DOHH2 (cell line): ENCODE measurements at regions not wholly inside any gene's neighbourhood (a gene's known extent, or its start where the extent isn't known, plus 50 kb on each side); places are given as distances from the start of the nearest gene placed in this dataset.

Source experiments
- H3F3A ChIP-seq: fragments of 200-600 bp; sonication (generic), shearing (Covaris generic); 2 replicates; pipeline ENCODE4 v1.6.0; 2016; ENCODE audit warnings: antibody characterized with exemption, mild to moderate bottlenecking; ENCODE audit not compliant: control insufficient read depth, insufficient read depth
- H3K27ac ChIP-seq: fragments of 200-600 bp; sonication (generic); 2 replicates; pipeline ENCODE4 v1.5.1; 2014; ENCODE audit warnings: low read depth, mild to moderate bottlenecking, low read length, moderate library complexity
- H3K27me3 ChIP-seq: fragments of 200-600 bp; sonication (generic); 2 replicates; pipeline ENCODE4 v1.6.1; 2014; ENCODE audit warnings: mild to moderate bottlenecking, low read length, mixed read lengths; ENCODE audit not compliant: control insufficient read depth
- H3K36me3 ChIP-seq: fragments of 200-600 bp; sonication (generic); 2 replicates; pipeline ENCODE4 v1.6.1; 2014; ENCODE audit warnings: mild to moderate bottlenecking, low read length, moderate library complexity, mixed read lengths; ENCODE audit not compliant: control insufficient read depth
- H3K4me1 ChIP-seq: fragments of 200-600 bp; sonication (generic); 2 replicates; pipeline ENCODE4 v1.6.1; 2014; ENCODE audit warnings: mild to moderate bottlenecking, low read length, mixed read lengths; ENCODE audit not compliant: control insufficient read depth
- H3K4me2 ChIP-seq: fragments of 200-600 bp; sonication (generic); 2 replicates; pipeline ENCODE4 v1.6.0; 2014; ENCODE audit warnings: mild to moderate bottlenecking, low read length, moderate library complexity
- H3K4me3 ChIP-seq: fragments of 200-600 bp; sonication (generic); 2 replicates; pipeline ENCODE4 v1.5.1; 2014; ENCODE audit warnings: mild to moderate bottlenecking, low read length, mixed read lengths
- H3K79me2 ChIP-seq: fragments of 200-600 bp; sonication (generic); 2 replicates; pipeline ENCODE4 v1.6.1; 2014; ENCODE audit warnings: mild to moderate bottlenecking, low read length, mixed read lengths; ENCODE audit not compliant: control insufficient read depth
- H3K9me2 ChIP-seq: fragments of 200-600 bp; sonication (generic); replicated peaks from 2 replicates; pipeline ENCODE4 v1.6.1; 2014; ENCODE audit warnings: mild to moderate bottlenecking, low read length, mixed read lengths; ENCODE audit not compliant: control insufficient read depth
- H3K9me3 ChIP-seq: fragments of 200-600 bp; sonication (generic); 2 replicates; pipeline ENCODE4 v1.6.1; 2014; ENCODE audit warnings: antibody characterized with exemption, low read length, mixed read lengths; ENCODE audit not compliant: control insufficient read depth, insufficient read depth
- H4K20me1 ChIP-seq: fragments of 200-600 bp; sonication (generic); 2 replicates; pipeline ENCODE4 v1.6.0; 2014; ENCODE audit warnings: low read depth, mild to moderate bottlenecking, antibody characterized with exemption, low read length, moderate library complexity; ENCODE audit not compliant: control insufficient read depth, insufficient read depth
- EZH2phosphoT487 ChIP-seq: fragments of 200-600 bp; sonication (generic); IDR thresholded peaks from 2 replicates; pipeline ENCODE4 v1.6.1; 2017; ENCODE audit warnings: borderline replicate concordance, mild to moderate bottlenecking, antibody characterized with exemption, low read length, moderate library complexity, mixed read lengths
- TF ChIP-seq, protein P1 (sequence below): fragments of 200-600 bp; sonication (generic); IDR thresholded peaks from one replicate; pipeline ENCODE4 v1.5.1; 2014; ENCODE audit warnings: antibody characterized with exemption, mild to moderate bottlenecking, low read depth, low read length; ENCODE audit not compliant: poor library complexity, severe bottlenecking

DNA sequence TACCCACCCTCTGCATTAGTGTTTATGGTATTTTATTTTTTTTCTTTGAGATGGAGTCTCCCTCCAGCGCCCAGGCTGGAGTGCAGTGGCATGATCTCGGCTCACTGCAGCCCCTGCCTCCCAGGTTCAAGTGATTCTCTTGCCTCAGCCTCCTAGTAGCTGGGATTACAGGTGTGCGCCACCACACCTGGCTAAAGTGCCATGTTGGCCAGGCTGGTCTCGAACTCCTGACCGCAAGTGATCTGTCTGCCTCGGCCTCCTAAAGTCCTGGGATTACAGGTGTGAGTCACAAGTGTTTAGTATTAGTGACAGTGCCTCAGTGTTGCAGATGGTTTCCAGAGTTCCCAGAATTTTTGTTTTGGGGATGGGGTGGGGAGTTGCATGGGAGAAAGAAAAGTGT lies 120.3 kb downstream of the NPY start:
- Histone ChIP-seq H4K20me1 (no peaks in the 10 kb centered on the region), H3K36me3 (no peaks in the 10 kb centered on the region), H3K27me3 (peaks cover 43% of the 10 kb centered on the region), H3K27ac (no peak overlapping the region), H3F3A (no peaks in the 10 kb centered on the region), H3K9me3 (no peaks in the 10 kb centered on the region), H3K79me2 (no peaks in the 10 kb centered on the region), H3K9me2 (no peaks in the 10 kb centered on the region), H3K4me2 (no peak overlapping the region), H3K4me1 (no peaks in the 10 kb centered on the region), H3K4me3 (no peak overlapping the region)
- TF ChIP-seq EZH2phosphoT487, result no peak
- TF ChIP-seq, protein P1, sequence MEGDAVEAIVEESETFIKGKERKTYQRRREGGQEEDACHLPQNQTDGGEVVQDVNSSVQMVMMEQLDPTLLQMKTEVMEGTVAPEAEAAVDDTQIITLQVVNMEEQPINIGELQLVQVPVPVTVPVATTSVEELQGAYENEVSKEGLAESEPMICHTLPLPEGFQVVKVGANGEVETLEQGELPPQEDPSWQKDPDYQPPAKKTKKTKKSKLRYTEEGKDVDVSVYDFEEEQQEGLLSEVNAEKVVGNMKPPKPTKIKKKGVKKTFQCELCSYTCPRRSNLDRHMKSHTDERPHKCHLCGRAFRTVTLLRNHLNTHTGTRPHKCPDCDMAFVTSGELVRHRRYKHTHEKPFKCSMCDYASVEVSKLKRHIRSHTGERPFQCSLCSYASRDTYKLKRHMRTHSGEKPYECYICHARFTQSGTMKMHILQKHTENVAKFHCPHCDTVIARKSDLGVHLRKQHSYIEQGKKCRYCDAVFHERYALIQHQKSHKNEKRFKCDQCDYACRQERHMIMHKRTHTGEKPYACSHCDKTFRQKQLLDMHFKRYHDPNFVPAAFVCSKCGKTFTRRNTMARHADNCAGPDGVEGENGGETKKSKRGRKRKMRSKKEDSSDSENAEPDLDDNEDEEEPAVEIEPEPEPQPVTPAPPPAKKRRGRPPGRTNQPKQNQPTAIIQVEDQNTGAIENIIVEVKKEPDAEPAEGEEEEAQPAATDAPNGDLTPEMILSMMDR, result no peak

DNA sequence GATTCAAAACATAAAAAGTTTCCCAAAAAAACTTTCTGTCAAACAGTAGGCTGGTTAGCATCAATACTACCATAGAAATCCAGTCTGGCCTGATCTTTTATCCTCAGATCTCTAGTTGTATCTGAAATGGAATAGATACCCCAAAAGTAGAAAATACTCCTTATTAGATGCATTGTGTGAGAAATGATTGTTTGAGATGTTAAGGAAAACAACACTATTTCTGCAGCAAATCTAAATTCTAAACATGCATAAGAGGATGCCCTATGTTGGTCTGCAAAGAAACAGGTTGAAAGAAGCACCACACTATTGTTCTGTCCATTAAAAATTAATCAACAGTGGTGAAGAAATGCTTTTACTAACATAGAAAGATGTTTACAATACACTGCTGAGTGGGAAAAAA lies 121.0 kb downstream of the NPY start:
- H3K4me3 ChIP-seq, result no peak overlapping the region
- no peaks in the 10 kb centered on the region for H4K20me1 ChIP-seq
- no peaks in the 10 kb centered on the region for H3K36me3 ChIP-seq
- no peaks in the 10 kb centered on the region for H3F3A ChIP-seq
- no peak overlapping the region for H3K4me2 ChIP-seq
- no peaks in the 10 kb centered on the region for H3K9me3 ChIP-seq
- H3K27ac ChIP-seq, result no peak overlapping the region
- peaks cover 43% of the 10 kb centered on the region for H3K27me3 ChIP-seq
- H3K79me2 ChIP-seq, result no peaks in the 10 kb centered on the region
- H3K4me1 ChIP-seq, result no peaks in the 10 kb centered on the region
- no peak for TF ChIP-seq EZH2phosphoT487
- TF ChIP-seq, protein P1, result no peak
- H3K9me2 ChIP-seq, result no peaks in the 10 kb centered on the region

DNA sequence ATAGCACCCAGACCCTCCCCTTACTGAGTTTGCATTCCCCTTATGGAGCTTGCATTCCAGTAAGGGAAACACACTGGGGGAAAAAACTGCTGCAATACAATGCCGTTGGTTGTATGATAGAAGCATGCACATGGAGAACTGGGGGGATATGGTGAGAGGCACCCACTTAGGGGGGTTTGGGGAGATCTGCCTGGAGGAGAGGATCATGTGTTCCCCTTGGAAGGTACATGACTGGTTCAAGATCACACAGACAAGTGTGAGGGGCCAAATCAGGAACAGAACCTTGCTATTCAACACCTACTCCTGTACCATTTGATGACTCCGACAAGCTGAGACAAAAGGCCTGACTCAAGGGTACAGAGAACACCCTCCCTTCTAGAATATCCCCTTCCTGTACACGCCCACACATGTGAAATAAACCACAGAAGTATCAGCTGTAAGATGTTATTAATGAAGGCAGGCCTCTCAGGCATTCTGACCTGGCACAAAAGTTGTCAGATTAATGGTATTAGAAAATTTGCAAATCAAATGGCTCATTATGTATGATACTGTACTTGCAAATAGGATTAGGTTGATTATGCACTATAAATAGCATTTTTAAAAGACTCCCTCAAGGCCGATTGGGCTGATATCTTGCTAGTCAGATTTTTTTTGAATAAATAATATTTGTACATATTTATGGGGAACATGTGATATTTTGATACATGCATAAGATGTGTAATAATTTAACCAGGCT lies 122.2 kb downstream of the NPY start:
- H3F3A ChIP-seq, result no peaks in the 10 kb centered on the region
- no peaks in the 10 kb centered on the region for H3K79me2 ChIP-seq
- TF ChIP-seq, protein P1, result no peak
- TF ChIP-seq EZH2phosphoT487, result no peak
- no peak overlapping the region for H3K4me2 ChIP-seq
- H3K9me3 ChIP-seq, result no peaks in the 10 kb centered on the region
- no peaks in the 10 kb centered on the region for H4K20me1 ChIP-seq
- no peaks in the 10 kb centered on the region for H3K9me2 ChIP-seq
- H3K4me1 ChIP-seq, result no peaks in the 10 kb centered on the region
- H3K4me3 ChIP-seq, result no peak overlapping the region
- H3K36me3 ChIP-seq, result no peaks in the 10 kb centered on the region
- no peak overlapping the region for H3K27ac ChIP-seq
- peaks cover 43% of the 10 kb centered on the region for H3K27me3 ChIP-seq
